OCI-LY7 (cell line): ENCODE measurements at regions not wholly inside any gene's neighbourhood (a gene's known extent, or its start where the extent isn't known, plus 50 kb on each side); places are given as distances from the start of the nearest gene placed in this dataset.

ENCODE experiments used
- EZH2phosphoT487 ChIP-seq: fragments of 200-600 bp; sonication (generic); IDR thresholded peaks from 2 replicates; pipeline ENCODE4 v1.6.1; 2018; ENCODE audit warnings: low read depth, borderline replicate concordance, mild to moderate bottlenecking, mixed run types, antibody characterized with exemption, low read length, moderate library complexity, mixed read lengths
- TF ChIP-seq, protein P1 (sequence below): fragments of 200-600 bp; sonication (generic); conservative IDR thresholded peaks from 2 replicates; pipeline ENCODE4 v1.5.1; 2014; ENCODE audit warnings: mild to moderate bottlenecking, antibody characterized with exemption, low read length, moderate library complexity, mixed read lengths

DNA sequence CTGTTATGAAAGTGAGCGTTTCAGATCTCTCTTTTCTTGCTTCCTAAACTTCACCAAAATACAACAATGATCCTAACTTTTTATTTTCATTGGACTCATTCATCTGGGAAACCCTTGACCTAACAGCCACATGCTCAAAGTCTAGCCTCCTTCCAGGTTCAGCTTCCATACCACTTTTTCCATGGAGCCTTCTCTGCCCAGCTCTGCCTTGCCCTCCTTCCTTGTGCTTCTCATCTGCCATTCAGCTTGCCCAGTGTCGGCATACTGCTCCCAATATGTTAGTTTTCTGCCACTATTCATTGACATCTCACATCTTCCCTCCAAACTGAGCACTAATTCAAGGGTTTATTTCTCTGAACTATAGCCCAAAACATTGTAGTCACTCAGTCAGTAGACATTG is 214.7 kb downstream of the RAD51AP2 start:
- TF ChIP-seq, protein P1, sequence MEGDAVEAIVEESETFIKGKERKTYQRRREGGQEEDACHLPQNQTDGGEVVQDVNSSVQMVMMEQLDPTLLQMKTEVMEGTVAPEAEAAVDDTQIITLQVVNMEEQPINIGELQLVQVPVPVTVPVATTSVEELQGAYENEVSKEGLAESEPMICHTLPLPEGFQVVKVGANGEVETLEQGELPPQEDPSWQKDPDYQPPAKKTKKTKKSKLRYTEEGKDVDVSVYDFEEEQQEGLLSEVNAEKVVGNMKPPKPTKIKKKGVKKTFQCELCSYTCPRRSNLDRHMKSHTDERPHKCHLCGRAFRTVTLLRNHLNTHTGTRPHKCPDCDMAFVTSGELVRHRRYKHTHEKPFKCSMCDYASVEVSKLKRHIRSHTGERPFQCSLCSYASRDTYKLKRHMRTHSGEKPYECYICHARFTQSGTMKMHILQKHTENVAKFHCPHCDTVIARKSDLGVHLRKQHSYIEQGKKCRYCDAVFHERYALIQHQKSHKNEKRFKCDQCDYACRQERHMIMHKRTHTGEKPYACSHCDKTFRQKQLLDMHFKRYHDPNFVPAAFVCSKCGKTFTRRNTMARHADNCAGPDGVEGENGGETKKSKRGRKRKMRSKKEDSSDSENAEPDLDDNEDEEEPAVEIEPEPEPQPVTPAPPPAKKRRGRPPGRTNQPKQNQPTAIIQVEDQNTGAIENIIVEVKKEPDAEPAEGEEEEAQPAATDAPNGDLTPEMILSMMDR, result no peak
- no peak for TF ChIP-seq EZH2phosphoT487
